Kidney glomerular epithelial cell (primary cell): ENCODE measurements at regions not wholly inside any gene's neighbourhood (a gene's known extent, or its start where the extent isn't known, plus 50 kb on each side); places are given as distances from the start of the nearest gene placed in this dataset.

ENCODE experiments used
- DNase-seq: peaks from one replicate; lab custom pipeline; 2025; lab: John Stamatoyannopoulos, UW

GRCh38 chr20:40738976-40739375, 49.9 kb upstream of the MAFB start:
- DNase-seq, result no peak

DNA sequence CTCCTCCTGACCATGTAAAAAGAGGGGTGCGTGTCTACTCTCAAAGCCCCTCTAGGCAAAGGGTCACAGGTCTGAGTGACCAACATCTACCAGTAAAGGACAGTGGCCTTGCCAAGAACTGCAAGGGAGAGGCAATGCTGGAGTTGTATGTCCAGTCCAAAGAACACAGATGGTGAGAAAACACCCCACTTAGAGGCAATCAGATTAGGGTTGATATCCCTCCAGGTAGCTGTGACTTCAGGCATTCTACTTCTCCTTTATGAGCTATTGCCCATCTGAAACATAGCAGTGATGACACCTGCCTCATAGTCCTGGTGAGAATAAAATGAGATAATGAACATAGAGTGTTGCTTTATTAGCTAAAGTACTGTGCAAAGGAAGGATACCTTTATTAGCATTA, 50.8 kb upstream of the MAFB start:
- no peak for DNase-seq

DNA sequence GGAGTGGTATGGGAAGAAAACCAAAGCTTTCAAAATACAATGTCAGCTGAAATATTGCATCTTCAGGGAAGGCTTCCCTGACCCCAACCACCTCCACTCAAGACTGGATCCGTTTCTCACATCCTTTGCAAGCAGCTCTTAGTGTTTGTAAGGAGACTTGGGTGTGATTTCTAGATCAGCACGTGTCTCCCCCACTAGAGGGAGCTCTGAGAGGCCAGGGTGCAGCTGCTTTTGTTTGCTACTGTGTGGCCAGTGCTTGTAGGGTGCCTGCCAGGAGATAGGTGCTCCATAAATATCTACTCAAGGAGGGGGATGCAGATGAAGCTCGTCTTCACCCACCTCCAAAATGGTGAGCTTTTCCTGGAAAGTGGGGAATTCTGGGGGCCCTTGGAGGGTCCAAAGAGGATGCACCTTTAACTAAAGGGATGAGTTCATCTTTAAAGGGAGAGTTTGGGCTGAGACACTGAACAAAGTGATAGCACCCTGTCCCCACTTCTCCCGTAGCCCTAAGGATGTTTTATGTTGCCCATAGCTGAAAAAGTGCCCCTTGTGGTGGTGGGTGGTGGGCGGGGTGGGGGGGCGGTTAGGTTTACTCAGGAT, 52.6 kb upstream of the MAFB start:
- peak; percentile 3 for DNase-seq

GRCh38 chr20:40743141-40743775, 54.2 kb upstream of the MAFB start:
- no peak for DNase-seq

DNA sequence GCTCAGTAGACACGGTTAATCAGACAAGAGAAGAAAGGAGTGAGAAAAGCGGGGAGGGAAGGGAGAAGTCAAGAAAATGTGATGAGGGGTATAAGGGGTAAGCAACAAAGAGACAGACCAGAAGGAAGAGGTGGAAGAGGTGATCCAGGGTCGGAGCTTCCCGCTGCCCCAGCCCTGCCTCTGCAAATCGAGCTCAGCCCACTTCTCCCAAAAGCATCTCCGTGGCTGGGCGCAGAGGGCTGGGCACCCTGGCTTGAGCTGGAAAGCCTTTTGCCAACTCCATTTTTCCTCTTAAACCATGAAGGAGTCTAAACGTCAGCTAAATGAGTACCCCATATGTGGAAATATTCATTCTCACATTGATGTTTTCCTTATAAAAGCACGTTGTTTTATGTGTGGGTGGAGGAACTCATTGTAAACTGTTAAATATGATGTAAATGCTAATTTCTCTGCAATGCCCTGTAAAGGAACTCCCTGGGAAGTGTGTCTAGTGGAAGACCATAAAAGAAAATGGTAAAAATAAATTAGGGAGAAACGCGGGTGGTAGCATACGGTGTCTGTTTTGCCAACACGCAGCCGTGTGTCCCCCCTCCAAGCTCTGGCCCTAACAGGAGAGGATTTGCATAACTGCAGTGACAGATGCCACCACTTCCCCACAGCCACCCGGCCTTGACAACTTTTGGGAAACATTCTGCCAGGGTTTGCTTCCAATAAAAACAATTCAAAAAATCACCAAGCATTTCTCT, 55.2 kb upstream of the MAFB start:
- no peak for DNase-seq

GRCh38 chr20:40744818-40745175, 55.8 kb upstream of the MAFB start:
- no peak for DNase-seq

- no peak for DNase-seq
Measured at GRCh38 chr20:40746251-40746650, 57.2 kb upstream of the MAFB start.

GRCh38 chr20:40748182-40748581, 59.1 kb upstream of the MAFB start:
- DNase-seq, result no peak

DNA sequence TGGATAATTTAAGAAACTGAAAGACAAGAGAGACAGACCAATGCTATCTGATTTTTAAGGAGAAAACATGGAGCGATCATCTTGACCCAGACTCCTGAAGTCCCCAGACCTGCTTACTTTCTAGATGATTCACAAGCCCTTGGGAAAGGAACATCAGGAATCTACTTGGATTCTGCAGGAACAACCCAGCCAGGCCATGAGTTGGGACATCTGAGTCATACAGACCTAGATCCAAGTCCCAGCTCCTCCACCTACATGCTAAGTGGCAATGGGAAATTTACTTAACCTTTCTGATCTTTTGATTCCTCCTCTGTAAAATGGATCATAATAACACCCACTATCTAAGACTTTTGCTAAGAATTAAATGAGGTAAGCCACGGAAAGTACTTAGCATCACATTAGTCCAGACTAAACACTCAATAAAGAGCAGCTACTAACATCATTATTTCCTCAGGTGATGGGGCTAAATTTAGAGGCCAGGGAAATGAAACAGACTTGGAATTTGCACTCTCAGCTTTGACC, 61.0 kb upstream of the MAFB start:
- DNase-seq, result no peak

DNA sequence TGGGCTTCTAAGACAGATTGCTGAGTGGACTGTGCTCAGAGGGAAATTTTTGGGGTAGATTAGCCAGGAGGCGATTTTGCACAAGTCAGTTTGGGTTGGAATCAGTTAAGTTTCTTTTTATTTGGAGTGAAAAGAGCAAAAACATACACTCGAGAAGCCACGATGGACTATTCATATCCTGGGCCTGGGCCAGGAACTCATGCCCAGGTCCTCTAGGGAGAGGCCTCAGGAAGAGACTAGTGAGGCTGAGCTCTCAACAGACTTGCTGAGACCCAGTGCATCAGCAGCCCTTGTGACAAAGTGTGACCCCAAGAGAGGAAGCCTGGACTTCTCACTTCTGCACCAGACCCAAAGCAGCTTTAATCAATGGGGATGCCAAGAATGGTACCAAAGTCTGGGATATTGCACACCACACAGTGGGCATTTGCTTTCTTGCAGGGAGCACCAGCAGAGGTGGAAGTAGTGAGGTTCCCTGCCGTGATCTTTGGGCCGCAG, 61.6 kb upstream of the MAFB start:
- no peak for DNase-seq

DNA sequence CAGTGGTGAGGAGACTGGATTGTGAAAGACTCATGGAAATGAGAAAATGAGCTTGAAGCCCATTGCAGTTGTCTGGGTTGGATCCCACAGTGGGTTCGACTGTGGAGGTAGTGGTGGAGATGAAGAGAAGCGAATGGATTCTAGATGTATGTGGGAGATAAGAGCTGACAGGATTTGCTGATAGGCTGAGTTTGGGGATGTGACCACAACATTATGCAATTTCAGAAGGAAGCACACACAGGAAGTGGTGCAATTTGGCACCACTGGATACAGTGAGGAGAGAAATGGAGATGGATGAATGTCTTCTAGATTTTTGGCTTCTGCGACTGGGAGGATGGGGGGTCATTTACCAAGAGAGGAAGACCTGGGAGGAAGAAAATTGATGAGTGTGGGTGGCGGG, 64.4 kb upstream of the MAFB start:
- no peak for DNase-seq

GRCh38 chr20:40754339-40754943, 65.4 kb upstream of the MAFB start:
- no peak for DNase-seq

DNA sequence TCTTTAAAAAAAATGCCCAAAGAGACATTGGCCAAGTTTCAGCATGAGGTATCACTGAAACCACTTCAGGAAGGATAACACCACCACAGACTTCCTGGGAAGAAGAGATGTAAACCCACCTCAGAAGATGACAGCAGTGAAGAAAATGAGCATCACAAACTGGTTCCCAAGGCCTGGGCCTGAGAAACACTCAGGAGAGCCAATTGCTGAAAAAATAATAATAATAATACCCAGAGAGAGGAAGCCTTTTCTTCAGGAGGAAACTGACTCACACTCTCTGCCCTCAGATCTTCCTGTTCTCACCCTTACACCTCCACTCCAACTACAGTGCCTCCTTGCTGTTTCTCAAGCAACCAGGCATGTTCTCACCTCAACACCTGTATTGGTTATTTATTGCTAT, 68.1 kb upstream of the MAFB start:
- DNase-seq, result no peak

GRCh38 chr20:40758790-40759189, 69.8 kb upstream of the MAFB start:
- DNase-seq, result no peak

DNA sequence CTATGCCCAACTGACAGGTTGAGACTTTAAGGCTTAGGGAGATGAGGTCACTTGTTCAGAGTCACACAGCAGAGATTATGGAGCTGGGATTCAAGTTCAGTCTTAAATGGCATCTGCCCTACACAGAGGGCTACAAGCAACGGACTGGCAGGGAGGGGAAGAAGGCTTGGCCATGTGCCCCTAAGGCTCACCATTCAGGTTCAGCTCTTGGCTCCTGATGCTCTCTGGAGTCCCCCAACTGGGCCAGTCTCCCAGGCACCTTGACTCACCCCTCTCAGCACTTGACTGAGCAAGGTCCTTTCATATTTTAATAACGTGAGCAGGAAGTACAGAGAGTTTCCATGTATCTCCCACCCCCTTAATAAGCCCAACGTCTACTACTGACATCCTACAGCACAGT, 71.4 kb upstream of the MAFB start:
- no peak for DNase-seq

DNA sequence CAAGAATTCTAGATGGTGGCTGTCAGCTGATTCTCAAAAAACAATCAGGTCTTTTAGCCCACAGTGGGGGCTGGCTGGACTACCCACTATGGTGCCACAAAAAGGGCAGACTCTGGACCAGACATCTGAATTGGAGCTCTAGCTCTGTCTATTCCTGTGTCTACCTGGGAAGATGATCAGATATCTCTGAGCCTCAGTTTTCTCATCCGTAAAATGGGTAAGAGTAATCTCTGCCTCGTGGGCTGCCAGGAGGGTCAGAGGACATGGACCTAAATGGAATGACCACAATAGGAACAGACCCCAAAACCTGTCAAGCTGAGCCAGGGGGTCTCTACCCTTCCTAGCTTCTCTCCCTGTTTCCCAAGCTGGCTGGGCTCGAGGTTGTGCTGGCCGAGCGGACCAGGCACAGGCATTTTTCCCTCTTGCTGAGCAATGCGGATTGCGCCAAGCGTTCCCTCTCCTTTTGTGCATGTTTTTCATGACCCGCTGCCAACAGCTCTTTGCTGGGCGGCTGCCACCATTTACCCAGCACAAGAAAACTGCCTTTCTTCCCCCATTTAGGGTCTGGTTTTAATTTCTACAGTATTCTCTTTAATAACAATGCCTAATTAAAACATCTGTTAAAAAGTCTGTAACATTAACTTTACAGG, 74.7 kb upstream of the MAFB start:
- no peak for DNase-seq

- no peak for DNase-seq
Measured at GRCh38 chr20:40765814-40766480, 76.9 kb upstream of the MAFB start.

- DNase-seq, result no peak
Measured at GRCh38 chr20:40766790-40767614, 78.0 kb upstream of the MAFB start.

DNA sequence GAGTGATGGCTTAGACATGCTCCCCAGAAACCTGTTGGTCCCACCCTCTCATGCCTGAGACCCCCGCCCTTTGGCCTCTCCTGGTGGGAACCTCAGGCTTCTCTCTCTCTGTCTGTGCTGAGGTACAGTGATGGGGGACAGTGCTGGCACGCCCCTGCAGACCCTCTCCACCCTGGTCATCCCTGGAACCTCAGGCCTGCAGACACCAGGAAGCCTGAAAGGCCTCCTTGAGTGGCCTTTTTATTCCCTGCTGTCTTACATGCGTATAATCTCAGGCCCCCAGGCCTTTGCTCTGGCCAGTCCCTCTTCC, 78.5 kb upstream of the MAFB start:
- DNase-seq, result no peak

DNA sequence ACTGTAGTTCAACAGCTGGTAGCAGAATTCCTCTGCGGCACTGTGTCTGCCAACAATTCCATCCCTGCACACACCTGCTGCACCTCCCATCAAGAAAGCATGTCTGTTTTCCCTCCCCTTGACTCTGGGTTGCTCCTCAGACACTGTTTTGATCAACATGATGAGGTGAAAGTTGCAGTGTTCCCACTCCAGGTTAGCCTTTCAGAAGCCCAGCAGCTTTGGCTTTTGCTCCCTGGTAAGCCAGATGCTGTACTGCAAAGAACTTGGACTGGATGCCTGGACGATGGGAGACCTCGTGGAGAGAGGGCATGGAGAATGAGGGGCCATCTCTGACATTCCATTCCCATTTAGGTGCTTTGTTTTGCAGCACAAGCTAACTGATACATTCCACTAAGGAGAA, 79.1 kb upstream of the MAFB start:
- DNase-seq, result no peak

GRCh38 chr20:40769677-40770285, 80.7 kb upstream of the MAFB start:
- DNase-seq, result no peak
